PC-3 (cell line): ENCODE measurements at regions not wholly inside any gene's neighbourhood (a gene's known extent, or its start where the extent isn't known, plus 50 kb on each side); places are given as distances from the start of the nearest gene placed in this dataset.

ENCODE experiments used
- ATAC-seq: fragments of 200-7000 bp; cut with Tn5 transposase; 2 replicates; pipeline ENCODE4 v1.9.1; 2020; ENCODE audit warnings: mild to moderate bottlenecking, moderate library complexity
- BruUV-seq: library from RNA; stranded (reverse); fragments of 400-500 nt; replicated peaks from 2 replicates; lab custom pipeline; 2021; lab: Mats Ljungman, UMichigan
- CTCF ChIA-PET: fragments of 300-600 bp; sonication (Branson Sonifier 250); formaldehyde crosslinking; loops from one replicate; lab custom pipeline; 2022; ENCODE audit warnings: antibody characterized with exemption; lab: Charles Lee
- POLR2A ChIA-PET: fragments of 300-600 bp; sonication (Branson Sonifier 250); formaldehyde crosslinking; loops from one replicate; lab custom pipeline; 2022; ENCODE audit warnings: antibody characterized with exemption; ENCODE audit not compliant: unreplicated experiment; lab: Charles Lee
- DNase-seq: peaks from one replicate; pipeline ENCODE4 v3.0.0-alpha.2; 2015
- H2AFZ ChIP-seq: fragments of 300-600 bp; sonication (generic); 2 replicates; pipeline ENCODE4 v1.6.0; 2016; ENCODE audit warnings: antibody characterized with exemption, low read length
- H3F3A ChIP-seq: fragments of 300-600 bp; sonication (generic); one replicate; pipeline ENCODE4 v1.6.0; 2017; ENCODE audit warnings: antibody characterized with exemption, low read length, control low read depth, mild to moderate bottlenecking; ENCODE audit not compliant: unreplicated experiment
- H3K27ac ChIP-seq: fragments of 300-600 bp; sonication (generic); 2 replicates; pipeline ENCODE4 v1.5.1; 2016; ENCODE audit warnings: mild to moderate bottlenecking, low read length
- H3K27me3 ChIP-seq: fragments of 300-600 bp; sonication (generic); 2 replicates; pipeline ENCODE4 v1.6.1; 2016; ENCODE audit warnings: low read length, mixed read lengths
- H3K36me3 ChIP-seq: fragments of 300-600 bp; sonication (generic); 2 replicates; pipeline ENCODE4 v1.6.1; 2016; ENCODE audit warnings: low read depth, mixed run types, low read length, mixed read lengths
- H3K4me1 ChIP-seq: fragments of 300-600 bp; sonication (generic); 2 replicates; pipeline ENCODE4 v1.5.1; 2016; ENCODE audit warnings: low read length; ENCODE audit not compliant: insufficient read depth
- H3K4me2 ChIP-seq: fragments of 300-600 bp; sonication (generic); 2 replicates; pipeline ENCODE4 v1.6.0; 2016; ENCODE audit warnings: low read length
- H3K4me3 ChIP-seq: fragments of 300-600 bp; sonication (generic); 2 replicates; pipeline ENCODE4 v1.5.1; 2016; ENCODE audit warnings: mild to moderate bottlenecking, low read length, mixed read lengths
- H3K79me2 ChIP-seq: fragments of 300-600 bp; sonication (generic); 2 replicates; pipeline ENCODE4 v1.6.1; 2017; ENCODE audit warnings: low read length, mixed read lengths
- H3K9ac ChIP-seq: fragments of 300-600 bp; sonication (generic); 2 replicates; pipeline ENCODE4 v1.6.0; 2016; ENCODE audit warnings: mild to moderate bottlenecking, low read length
- H3K9me2 ChIP-seq: fragments of 300-600 bp; sonication (generic); replicated peaks from 2 replicates; pipeline ENCODE4 v1.6.1; 2016; ENCODE audit warnings: mixed run types, low read length, mixed read lengths
- H3K9me3 ChIP-seq: fragments of 300-600 bp; sonication (generic); 2 replicates; pipeline ENCODE4 v1.6.1; 2016; ENCODE audit warnings: low read length, mixed read lengths
- H4K20me1 ChIP-seq: fragments of 300-600 bp; sonication (generic); 2 replicates; pipeline ENCODE4 v1.6.1; 2016; ENCODE audit warnings: low read length, mixed read lengths
- CTCF ChIP-seq: fragments of 300-600 bp; sonication (generic); conservative IDR thresholded peaks from 2 replicates; pipeline ENCODE4 v1.5.1; 2017; ENCODE audit warnings: antibody characterized with exemption, low read depth, mild to moderate bottlenecking, low read length
- EZH2 ChIP-seq: fragments of 300-600 bp; sonication (generic); IDR thresholded peaks from one replicate; pipeline ENCODE4 v1.6.1; 2017; ENCODE audit warnings: antibody characterized with exemption, mild to moderate bottlenecking, low read length; ENCODE audit not compliant: unreplicated experiment
- EZH2phosphoT487 ChIP-seq: fragments of 300-600 bp; sonication (generic); IDR thresholded peaks from 2 replicates; pipeline ENCODE4 v1.6.1; 2018; ENCODE audit warnings: mild to moderate bottlenecking, antibody characterized with exemption, low read length, borderline replicate concordance
- intact Hi-C: fragments of 100-400 bp; cut with micrococcal nuclease; formaldehyde crosslinking; loops from 2 replicates; pipeline ENCODE4 v1.9.0; 2023

GRCh38 chr3:124133366-124133940, 141.5 kb upstream of the ROPN1 start:
- H3K4me1 ChIP-seq, result peaks cover 20% of the 10 kb centered on the region
- DNase-seq (no peak), ATAC-seq (no peak)
- H3K9ac ChIP-seq, result no peak overlapping the region
- H3K27me3 ChIP-seq, result no peaks in the 10 kb centered on the region
- 0 out of 2 replicates have a peak, but pooled peaks cover 6% of the 10 kb centered on the region for H3K9me2 ChIP-seq
- H3K9me3 ChIP-seq, result no peaks in the 10 kb centered on the region
- no TSS peak for BruUV-seq
- H3K79me2 ChIP-seq, result no peaks in the 10 kb centered on the region
- no peak overlapping the region for H3K4me3 ChIP-seq
- H2AFZ ChIP-seq, result no peak overlapping the region
- H4K20me1 ChIP-seq, result no peaks in the 10 kb centered on the region
- no peaks in the 10 kb centered on the region for H3K36me3 ChIP-seq
- ChIA-PET POLR2A (no interaction called here), CTCF (no interaction called here)
- H3K27ac ChIP-seq, result no peak overlapping the region
- intact Hi-C loops, result no loop called here
- no peak overlapping the region for H3K4me2 ChIP-seq
- H3F3A ChIP-seq, result no peaks in the 10 kb centered on the region
- TF ChIP-seq EZH2phosphoT487 (no peak), CTCF (no peak), EZH2 (no peak)

GRCh38 chr3:124137216-124137615, 145.3 kb upstream of the ROPN1 start:
- Histone ChIP-seq H3K4me1 (peaks cover 21% of the 10 kb centered on the region), H3K79me2 (no peaks in the 10 kb centered on the region), H3K9me2 (no peaks in the 10 kb centered on the region), H3K27me3 (no peaks in the 10 kb centered on the region), H3K9ac (no peak overlapping the region), H3K9me3 (no peaks in the 10 kb centered on the region), H2AFZ (no peak overlapping the region), H3K27ac (no peak overlapping the region), H3K36me3 (no peaks in the 10 kb centered on the region), H4K20me1 (no peaks in the 10 kb centered on the region), H3K4me3 (no peak overlapping the region), H3K4me2 (peak overlapping the region; percentile 11; the same call in 1 of the 2 replicates), H3F3A (no peaks in the 10 kb centered on the region)
- BruUV-seq, result no TSS peak
- TF ChIP-seq CTCF, result no peak
- TF ChIP-seq EZH2phosphoT487, result no peak
- no peak for TF ChIP-seq EZH2
- CTCF ChIA-PET, result no interaction called here
- DNase-seq (peak; percentile 59), ATAC-seq (peak; percentile 85)
- intact Hi-C loops, result no loop called here
- POLR2A ChIA-PET, result no interaction called here

- Histone ChIP-seq H3K36me3 (no peaks in the 10 kb centered on the region), H3K27me3 (no peaks in the 10 kb centered on the region), H4K20me1 (no peaks in the 10 kb centered on the region), H3K27ac (no peak overlapping the region), H3K79me2 (no peaks in the 10 kb centered on the region), H3K4me2 (no peak overlapping the region), H3F3A (no peaks in the 10 kb centered on the region), H3K9ac (no peak overlapping the region), H3K4me1 (peaks cover 21% of the 10 kb centered on the region), H2AFZ (no peak overlapping the region), H3K9me2 (no peaks in the 10 kb centered on the region), H3K4me3 (no peak overlapping the region), H3K9me3 (no peaks in the 10 kb centered on the region)
- no TSS peak for BruUV-seq
- ATAC-seq, result no peak
- POLR2A ChIA-PET, result no interaction called here
- CTCF ChIA-PET, result no interaction called here
- TF ChIP-seq CTCF (no peak), EZH2phosphoT487 (no peak)
- no peak for DNase-seq
- intact Hi-C loops, result no loop called here
Observed at GRCh38 chr3:124138148-124138547, 146.2 kb upstream of the ROPN1 start.
